CMK (cell line): ENCODE measurements at regions not wholly inside any gene's neighbourhood (a gene's known extent, or its start where the extent isn't known, plus 50 kb on each side); places are given as distances from the start of the nearest gene placed in this dataset.
"Not testable (repeated sequence)": the region's sequence is repeated elsewhere in the genome, so short reads cannot be mapped to it uniquely, and the experiment has no call there.

Experiments
- DNase-seq: peaks from one replicate; pipeline ENCODE4 v3.0.0-alpha.2; 2010; ENCODE audit warnings: low read depth

DNA sequence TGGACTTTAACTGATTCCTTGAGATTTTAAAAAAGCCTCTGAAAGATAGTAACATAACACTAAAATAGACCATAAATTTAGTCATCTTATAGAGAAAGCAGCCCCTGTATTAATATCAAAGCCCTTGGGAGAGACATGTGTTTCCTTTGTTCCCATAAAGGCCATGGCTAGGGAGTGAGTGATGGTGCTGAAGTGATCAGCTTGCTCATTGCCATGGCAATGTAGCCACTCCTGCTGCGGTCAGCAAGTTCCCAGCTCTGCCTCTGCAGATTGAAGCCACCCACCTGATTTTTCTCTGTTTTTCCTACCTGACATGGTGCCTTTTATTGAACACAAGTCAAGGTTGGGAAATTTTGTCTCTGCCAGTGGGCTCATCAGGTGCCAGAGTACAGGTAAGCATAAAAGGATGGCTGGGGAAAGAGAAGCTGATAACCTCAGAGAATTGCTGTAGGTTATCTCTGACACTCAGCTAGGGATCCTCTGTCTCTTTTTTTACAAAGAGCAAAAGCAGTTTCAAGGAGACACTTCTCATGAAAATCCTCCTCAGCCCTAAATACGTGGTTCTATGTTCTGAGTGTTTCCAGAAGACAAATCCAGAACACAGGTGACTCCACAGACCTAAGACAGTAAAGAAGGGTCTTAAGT lies 296.3 kb upstream of the NMUR2 start:
- DNase-seq, result no peak

DNA sequence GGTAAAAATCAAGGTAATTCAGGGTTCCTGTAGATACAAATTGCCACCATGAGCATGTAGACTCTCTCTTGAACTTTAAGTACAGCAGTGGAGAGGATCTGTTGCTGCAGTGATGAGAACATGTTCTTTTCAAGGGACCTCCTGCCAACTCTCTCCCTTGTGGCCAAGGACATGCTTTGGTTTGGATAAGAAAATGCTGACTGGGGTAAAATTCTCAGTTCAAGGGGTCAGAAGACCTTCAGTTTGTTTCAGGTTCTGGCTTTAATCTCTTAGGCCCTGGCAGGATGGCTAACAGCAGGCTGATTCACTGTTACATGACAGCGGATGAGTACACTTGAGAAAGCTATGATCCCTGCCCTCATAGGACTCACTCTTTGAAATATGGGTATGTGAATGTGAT lies 299.2 kb upstream of the NMUR2 start:
- DNase-seq, result no peak

DNA sequence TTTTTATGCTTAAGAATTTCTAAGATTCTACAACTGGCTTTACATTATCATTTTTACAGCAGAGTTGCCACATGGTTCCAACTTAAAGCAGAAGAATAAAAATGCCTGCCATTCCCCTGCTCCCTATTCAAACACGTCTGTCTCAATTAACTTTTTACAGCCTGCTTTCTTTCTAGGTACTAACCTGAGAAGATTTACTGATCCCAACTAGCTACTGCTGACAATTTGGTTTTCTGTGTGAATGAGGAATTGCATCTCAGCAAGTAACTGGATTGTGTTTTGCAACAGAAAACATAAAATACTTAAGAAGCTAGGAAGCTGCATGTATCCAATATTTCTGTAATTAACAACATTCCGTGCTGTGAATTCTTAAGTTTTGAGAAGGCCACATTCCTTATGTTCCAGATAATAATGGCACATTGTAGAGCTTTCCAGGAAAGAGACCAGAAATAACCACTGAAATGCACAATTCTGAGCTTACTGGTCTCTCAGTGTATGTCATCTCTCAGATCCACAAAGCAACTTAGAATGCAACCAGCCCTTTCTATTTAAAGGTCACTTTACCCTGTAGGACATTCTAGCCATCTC lies 306.8 kb upstream of the NMUR2 start:
- DNase-seq, result no peak

DNA sequence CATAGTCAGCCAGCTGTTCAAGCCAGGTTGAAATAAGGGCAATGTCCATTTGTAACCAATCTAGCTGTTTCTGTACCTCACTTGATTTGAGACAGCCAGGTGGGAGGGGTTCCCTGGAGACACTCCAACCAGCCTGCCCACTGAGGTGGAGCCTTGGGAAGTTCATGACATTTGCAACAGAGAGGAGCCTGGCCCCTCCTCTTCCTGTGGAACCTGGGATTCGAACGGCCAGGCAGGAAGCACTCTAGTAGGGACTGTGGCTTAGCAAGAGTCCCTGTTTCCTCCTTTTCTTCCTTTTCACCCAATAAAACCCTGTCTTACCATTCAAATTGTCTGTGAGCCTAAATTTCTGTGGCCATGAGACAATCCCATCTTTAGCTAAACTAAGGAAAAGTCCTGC lies 312.3 kb upstream of the NMUR2 start:
- DNase-seq, result no peak

DNA sequence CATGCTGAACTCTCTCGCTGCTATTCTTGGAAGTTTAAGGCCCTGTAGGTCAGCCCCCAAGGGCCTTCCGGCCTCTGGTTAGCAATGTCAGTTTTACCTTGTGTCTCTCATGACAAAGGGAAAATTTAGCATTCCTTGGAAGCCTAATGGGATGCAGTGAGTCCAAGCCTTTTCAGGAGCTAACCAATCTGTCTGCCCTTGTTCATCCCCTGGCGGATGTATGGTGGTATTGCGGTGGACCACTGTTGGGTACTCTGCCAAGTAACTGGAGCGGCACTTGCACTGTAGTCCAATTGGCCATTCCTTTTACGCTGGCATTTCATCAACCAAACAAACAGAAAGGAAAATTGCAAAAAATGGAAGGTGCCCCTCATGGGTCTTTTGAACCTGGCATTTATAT lies 318.4 kb upstream of the NMUR2 start:
- no peak for DNase-seq

DNA sequence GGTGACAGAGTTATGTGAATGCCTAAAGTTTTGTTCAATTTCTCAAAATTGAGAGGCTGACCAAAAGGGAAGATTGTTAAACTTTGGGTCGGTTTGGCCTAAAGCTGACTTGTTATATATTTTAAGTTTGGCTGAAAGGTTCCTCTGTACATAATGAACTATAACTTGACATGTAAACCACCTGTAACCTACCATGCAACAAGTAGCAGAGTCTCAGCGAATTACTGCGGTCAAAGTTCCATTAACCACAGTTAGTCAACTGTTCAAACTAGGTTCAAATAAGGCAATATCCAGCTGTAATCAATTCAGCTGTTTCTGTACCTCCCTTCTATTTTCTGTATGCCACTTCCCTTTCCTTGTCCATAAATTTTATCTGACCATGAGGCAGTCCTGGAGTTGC lies 325.1 kb upstream of the NMUR2 start:
- no peak for DNase-seq

DNA sequence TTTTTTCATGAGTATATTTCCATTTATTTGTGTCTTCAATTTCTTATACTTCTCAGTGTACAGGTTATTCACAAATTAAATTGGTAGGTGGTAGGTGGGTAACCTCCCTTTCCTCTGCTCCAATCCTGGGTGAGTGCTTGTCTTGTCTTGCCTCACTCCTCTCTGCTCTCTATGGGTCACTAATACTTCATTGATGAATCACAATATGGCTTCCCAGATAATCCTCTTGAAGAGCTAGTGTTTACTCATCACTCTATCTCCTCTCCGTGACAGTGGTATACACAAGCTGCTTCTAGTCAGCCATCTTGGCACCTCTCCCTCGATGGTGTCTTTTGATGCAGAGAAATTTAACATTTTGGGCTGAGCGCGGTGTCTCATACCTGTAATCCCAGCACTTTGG lies 331.8 kb upstream of the NMUR2 start:
- no peak for DNase-seq

DNA sequence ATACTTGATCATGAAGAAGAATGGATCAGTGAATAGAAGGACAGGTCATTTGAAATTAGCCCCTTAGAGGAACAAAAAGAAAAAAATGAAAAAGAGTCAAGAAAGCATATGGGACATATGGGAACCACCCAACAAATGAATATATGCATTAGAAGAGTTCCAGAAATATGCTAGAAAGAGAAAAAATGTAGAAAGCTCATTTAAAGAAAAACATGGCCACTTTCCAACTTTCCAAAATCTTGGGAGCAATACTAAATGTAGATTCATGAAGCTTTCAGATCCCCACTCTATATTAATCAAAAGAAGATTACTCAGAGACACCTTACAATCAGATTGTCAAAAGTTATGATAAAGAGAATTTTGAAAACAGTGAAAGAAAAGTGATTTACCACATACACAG lies 334.8 kb upstream of the NMUR2 start:
- no peak for DNase-seq

DNA sequence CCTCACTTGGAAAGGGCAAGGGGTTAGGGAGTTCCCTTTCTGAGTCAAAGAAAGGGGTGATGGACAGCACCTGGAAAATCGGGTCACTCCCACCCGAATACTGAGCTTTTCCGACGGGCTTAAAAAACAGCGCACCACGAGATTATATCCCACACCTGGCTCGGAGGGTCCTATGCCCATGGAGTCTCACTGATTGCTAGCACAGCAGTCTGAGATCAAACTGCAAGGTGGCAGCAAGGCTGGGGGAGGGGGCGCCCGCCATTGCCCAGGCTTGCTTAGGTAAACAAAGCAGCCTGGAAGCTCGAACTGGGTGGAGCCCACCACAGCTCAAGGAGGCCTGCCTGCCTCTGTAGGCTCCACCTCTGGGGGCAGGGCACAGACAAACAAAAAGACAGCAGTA lies 336.0 kb upstream of the NMUR2 start:
- not testable (repeated sequence) for DNase-seq

DNA sequence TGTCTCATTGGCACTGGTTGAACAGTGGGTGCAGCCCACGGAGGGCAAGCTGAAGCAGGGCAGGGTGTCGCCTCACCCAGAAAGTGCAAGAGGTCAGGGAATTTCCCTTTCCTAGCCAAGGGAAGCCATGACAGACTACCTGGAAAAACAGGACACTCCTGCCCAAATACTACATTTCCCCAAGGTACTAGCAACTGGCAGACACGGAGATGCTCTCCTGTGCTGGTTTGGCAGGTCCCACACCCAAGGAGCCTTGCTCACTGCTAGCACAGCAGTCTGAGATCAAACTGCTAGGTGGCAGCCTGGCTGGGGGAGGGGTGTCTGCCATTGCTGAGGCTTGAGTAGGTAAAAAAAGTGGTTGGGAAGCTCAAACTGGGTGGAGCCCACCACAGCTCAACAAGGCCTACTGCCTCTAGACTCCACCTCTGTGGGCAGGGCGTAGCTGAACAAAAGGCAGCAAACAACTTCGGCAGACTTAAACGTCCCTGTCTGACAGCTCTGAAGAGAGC lies 382.7 kb upstream of the NMUR2 start:
- not testable (repeated sequence) for DNase-seq

DNA sequence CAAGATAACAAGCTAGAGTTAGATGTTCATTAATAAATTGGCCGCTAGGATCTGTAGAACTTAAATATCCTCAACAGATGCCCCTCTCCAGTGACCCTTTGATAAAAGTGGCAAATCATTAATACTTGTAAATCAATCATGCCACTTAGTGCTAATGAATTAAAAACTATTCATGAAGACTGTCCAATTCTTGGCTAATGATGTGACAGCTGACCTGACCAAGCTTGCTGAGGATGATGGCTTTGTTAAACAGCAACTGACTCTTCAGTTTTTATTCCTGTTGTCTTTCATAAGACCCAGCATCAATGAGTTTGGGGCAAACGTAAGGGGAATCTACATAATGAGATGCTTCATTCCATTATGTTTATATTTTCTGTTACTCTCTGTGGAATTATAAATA lies 396.8 kb upstream of the NMUR2 start:
- DNase-seq, result no peak

DNA sequence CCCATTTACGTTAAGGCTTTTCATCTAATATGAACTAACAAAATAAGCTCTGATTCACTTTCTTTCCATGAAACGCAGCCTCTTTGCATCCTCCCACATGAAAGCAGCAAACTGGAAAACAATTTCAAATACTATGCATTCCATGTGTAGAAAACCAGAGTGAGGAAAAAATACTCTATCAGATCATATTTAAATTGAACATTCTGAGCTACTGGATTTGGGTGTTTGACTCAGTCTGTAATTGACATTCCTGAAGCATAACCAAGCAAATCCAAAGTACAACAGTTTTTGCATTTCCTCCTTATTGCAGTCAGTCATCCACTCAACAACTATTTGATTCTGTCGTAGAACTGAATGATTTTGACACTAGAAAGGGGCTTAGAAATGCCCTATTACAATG lies 399.1 kb upstream of the NMUR2 start:
- DNase-seq, result no peak

DNA sequence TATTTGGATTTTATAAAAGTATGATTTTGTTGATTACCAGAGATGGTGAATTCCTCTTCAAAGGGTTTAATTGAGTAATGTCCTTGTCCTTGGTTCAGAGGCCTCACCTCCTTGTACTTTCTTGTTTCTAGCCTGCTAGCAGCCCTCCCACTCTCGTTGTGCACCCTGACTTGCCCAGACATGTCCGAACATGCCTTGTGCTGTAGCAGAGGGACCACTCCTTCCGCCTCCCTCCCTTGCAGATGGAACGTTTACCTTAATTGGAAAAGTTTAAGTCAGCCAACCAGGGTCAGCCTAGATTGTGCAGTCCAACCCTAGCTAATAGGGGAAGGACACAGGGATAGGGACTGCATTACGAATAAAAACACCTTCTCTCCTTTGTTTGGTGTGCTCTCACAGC lies 406.9 kb upstream of the NMUR2 start:
- DNase-seq, result no peak

DNA sequence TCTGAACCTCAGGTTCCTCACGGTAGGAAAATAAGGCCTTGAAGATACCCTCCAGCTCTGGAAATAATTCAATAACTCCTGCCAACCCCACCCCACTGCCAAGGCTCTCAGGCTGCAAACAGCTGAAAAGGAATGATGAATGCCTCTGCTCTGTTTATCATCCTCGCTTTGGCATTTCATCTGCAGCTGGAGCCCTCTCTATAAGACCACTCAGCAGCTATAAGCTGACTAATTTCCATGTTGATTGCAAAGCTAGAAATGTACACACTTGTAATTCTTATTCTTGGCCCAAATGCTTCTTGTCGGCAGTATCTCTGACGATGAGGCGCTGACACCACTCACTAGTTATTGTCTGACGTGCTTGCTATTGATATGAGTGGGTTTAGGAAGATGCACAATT lies 408.4 kb upstream of the NMUR2 start:
- no peak for DNase-seq

DNA sequence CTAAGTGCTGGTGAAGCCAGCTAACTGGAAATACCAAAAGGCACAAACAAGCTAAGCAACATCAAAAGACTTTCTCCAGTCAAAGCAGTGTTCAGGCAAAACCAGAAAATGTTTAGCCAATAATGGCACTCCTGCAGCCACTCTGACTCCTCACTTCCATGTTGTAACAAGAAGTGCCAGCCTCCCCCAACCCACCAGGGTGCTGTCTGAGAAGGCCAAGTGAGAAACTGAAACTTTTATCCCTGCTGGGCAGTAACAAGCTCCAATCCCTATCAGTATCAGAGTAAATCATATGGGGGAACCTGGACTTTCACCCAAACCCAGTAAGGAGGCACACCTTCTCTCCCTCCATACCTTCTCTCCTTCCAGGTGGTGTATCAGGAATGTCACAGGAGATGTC lies 414.8 kb upstream of the NMUR2 start:
- DNase-seq, result no peak

DNA sequence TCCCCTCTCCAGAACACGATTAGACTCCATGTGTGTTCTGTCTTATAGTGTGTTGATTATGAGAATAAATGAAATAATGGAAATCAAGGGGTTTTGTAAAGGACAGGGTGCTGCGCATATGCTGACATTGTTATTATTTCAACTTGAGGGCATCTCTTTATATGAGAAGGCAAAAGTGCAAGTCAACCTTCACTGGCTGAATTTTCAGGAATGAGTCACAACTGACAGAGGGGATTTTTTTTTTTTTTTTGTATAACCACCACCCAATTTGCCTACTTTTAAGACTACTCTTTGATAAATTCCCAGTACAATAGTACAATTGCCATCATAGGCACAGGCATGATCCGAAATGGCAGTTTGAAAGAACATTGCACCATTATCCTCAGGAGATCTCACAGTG lies 419.2 kb upstream of the NMUR2 start:
- DNase-seq, result no peak

DNA sequence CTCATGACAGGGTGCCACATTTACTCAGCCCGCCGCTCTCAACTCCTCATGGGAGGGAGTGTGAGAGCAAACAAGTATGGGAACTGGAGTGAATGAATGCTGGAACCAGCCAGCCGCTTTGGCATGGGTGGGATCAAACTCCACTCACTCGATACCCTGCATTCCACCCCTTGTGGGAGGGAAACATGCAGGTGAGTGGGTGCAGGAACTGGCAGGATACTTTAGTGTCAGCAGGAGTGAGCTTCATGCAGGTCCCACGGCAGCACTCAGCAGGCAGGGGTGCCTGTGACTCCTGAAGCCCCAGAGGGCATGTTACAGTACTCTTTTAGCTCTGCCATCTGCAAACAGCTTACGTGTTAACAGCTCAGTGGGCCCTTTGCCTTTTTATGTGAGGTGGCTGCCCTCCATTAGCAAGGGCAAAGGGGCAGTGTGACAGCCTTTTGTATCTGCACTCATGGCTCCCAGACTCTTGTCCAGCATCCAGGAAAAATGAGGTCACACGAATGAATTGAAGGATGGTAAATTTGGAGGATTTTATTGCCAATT lies 433.2 kb upstream of the NMUR2 start:
- DNase-seq, result no peak

DNA sequence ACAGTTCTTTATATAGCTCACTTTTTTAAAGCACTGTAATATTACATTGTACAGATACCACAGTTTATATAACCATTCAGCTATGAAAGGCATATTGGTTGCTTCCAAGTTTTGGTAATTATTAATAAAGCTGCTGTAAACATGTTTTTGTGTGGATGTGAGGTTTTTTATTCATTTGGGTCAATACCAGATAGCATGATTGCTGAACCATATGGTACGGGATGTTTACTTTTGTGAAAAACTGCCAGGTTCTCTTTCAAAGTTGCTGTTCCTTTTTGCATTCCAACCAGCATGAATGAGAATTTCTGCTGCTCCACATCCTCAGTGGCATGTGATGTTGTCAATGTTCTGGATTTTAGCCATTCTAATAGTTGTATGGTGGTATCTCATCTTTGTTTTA lies 439.6 kb upstream of the NMUR2 start:
- DNase-seq, result no peak

DNA sequence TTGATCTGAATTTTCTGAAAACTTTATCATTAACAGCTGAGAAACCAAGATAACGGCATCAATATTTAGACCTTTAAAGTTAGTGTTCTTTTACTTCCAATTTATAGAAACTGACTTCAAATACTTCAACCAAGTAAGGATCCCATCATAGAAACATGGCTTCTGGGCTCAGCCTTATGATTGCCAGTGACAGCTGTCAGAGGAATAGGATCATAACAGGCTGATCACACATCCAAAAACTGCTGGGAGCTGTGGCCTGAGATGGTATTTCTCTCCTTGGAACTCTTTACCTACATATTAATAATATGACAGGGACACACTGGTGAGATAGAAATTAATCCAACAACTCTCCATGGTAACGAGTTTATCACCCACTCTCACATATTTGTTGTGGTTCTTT lies 448.3 kb upstream of the NMUR2 start:
- DNase-seq, result no peak

DNA sequence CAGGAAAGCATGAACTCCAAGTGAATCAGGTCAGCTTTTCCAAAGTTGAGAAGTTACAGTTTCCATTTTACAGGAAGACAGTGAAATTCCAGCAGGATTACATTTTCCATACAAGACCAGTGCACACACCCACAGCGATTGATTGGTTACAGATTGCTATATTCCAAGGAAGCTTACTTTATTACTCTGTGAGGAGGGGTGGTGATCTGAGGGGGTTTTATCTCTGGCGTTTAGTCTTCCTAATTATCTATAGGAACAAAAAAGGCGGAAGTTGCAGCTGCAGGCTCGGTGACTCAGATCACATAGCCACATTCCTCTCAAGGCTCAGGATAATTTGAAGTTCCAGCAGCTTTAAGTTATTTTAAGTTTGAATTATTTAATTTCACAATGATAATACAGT lies 450.4 kb upstream of the NMUR2 start:
- no peak for DNase-seq

DNA sequence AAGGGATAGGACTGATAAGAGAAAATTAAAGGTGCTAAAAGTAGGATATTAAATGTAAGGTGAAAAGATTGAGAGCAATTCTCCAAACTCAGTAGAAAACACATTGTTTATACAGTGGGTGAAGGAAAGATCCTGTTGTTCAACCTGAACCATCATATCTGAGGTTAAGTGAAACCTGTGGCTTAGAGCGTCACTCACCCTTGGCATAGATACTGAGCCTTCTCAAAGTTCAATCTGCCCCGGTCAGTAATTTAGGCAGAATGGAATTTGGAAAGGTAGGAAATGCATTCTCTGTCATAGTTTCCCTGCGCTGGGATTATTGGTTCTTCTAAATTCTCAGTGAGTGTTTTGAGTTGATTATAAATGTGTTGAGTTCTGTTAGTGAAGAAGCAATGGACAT lies 456.2 kb upstream of the NMUR2 start:
- DNase-seq, result no peak

DNA sequence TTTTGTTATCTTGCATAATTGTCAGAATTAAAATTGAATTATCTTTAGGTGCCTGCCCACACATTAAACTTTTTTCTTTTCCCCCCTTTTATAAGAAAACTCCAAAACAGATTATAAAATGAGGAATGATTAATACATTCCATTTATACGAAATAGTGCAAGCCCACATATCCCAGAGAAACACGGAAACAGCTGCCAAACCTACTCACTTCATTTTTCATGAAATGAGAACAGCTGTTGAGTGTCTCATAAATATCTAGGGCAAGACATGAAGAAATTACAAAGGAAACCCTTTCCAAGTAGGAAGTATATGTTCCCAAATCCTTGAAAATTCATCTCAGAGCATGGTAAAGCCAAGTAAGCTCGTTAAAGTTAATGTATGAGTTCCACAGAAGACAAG lies 459.4 kb upstream of the NMUR2 start:
- no peak for DNase-seq

DNA sequence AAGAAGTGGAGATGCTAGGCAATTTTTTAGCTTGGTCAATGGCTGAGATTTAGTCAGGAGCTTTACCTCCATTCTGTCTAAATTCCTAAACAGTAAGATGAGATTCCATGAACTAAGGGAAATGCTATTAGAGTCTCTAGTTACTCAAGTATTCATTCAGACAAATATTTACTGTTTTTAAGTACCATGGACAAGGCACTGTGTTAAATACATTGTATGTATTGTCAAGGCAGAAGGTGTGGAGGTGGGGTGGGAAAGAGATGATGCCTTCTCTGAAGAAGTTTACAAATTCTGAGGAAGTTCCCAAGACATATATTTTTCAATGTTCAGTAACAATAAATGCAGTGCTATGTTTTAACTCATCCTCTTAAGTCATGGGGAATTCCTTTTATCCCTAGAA lies 459.9 kb upstream of the NMUR2 start:
- no peak for DNase-seq

DNA sequence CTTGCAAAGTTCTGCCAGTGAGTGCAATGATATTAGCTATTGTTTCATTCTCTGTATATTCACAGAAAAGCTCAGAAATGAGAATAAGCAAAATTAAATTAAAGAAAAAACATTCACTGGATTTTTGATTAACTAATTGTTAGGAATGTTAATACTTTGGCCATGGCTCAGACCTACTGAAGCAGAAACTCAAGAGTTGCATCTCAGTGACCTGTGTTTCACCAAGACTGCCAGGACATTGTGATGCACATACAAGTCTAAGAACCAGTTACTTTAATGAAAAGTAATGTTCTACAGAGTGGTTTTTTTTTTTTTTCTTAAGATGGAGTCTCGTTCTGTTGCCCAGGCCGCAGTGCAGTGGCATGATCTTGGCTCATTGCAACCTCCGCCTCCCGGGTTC lies 464.9 kb upstream of the NMUR2 start:
- DNase-seq, result no peak
